Parathyroid adenoma (tissue), 2 donors: ENCODE measurements at regions not wholly inside any gene's neighbourhood (a gene's known extent, or its start where the extent isn't known, plus 50 kb on each side); places are given as distances from the start of the nearest gene placed in this dataset.

Experiments
- H2AFZ ChIP-seq: fragments of 300-600 bp; sonication (generic); one replicate; pipeline ENCODE4 v1.7.0; 2017; ENCODE audit warnings: antibody characterized with exemption, mild to moderate bottlenecking
- H3K27ac ChIP-seq: fragments of 300-600 bp; sonication (generic); one replicate; pipeline ENCODE4 v1.7.0; 2017
- H3K27me3 ChIP-seq: fragments of 300-600 bp; sonication (generic); one replicate; pipeline ENCODE4 v1.7.0; 2017; ENCODE audit warnings: low read length; ENCODE audit not compliant: control insufficient read depth, insufficient read depth
- H3K36me3 ChIP-seq: fragments of 300-600 bp; sonication (generic); one replicate; pipeline ENCODE4 v1.7.0; 2017; ENCODE audit warnings: low read length; ENCODE audit not compliant: control insufficient read depth, insufficient read depth
- H3K4me1 ChIP-seq: fragments of 300-600 bp; sonication (generic); one replicate; pipeline ENCODE4 v1.7.0; 2017; ENCODE audit warnings: control low read depth
- H3K4me2 ChIP-seq: fragments of 300-600 bp; sonication (generic); one replicate; pipeline ENCODE4 v1.7.0; 2017; ENCODE audit warnings: low read length
- H3K4me3 ChIP-seq: fragments of 300-600 bp; sonication (generic); one replicate; pipeline ENCODE4 v1.7.0; 2017; ENCODE audit warnings: low read depth, low read length
- H3K79me2 ChIP-seq: fragments of 300-600 bp; sonication (generic); one replicate; pipeline ENCODE4 v1.7.0; 2017; ENCODE audit warnings: control low read depth
- H3K9ac ChIP-seq: fragments of 300-600 bp; sonication (generic); one replicate; pipeline ENCODE4 v1.7.0; 2017; ENCODE audit warnings: mild to moderate bottlenecking
- H3K9me3 ChIP-seq: fragments of 300-600 bp; sonication (generic); one replicate; pipeline ENCODE4 v1.7.0; 2017; ENCODE audit warnings: low read length; ENCODE audit not compliant: control insufficient read depth
- TF ChIP-seq, protein P1 (sequence below): fragments of 300-600 bp; sonication (generic); IDR thresholded peaks from one replicate; pipeline ENCODE4 v1.7.0; 2017; ENCODE audit warnings: antibody characterized with exemption, mild to moderate bottlenecking
- donor health status: primary hyperparathyroidism.

DNA sequence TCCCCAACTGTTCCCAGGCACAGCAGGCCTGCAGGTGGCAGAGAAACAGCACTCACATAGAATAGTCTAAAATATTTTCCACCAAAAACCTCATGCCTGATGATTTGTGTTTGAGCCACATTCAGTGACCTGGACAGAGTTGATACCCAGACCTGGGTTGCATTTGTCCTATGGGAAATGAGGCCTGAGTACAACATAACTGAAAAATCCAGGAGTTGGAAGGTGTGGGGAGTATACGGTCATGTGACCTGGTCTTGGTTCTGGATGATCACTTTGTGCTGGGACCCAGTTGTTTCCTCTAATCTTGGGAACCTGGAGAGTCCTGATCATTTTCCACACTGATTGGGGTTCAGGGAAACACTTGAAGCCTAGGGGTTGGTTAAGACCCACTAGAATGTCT lies 200.3 kb upstream of the MPHOSPH6 start:
- Histone ChIP-seq H3K79me2 (no peaks in the 10 kb centered on the region), H3K4me3 (no peak overlapping the region), H3K27me3 (no peaks in the 10 kb centered on the region), H3K4me1 (no peaks in the 10 kb centered on the region), H3K9me3 (no peaks in the 10 kb centered on the region), H3K4me2 (no peak overlapping the region), H3K27ac (no peak overlapping the region), H3K36me3 (no peaks in the 10 kb centered on the region), H2AFZ (no peak overlapping the region), H3K9ac (no peak overlapping the region)
- TF ChIP-seq, protein P1, sequence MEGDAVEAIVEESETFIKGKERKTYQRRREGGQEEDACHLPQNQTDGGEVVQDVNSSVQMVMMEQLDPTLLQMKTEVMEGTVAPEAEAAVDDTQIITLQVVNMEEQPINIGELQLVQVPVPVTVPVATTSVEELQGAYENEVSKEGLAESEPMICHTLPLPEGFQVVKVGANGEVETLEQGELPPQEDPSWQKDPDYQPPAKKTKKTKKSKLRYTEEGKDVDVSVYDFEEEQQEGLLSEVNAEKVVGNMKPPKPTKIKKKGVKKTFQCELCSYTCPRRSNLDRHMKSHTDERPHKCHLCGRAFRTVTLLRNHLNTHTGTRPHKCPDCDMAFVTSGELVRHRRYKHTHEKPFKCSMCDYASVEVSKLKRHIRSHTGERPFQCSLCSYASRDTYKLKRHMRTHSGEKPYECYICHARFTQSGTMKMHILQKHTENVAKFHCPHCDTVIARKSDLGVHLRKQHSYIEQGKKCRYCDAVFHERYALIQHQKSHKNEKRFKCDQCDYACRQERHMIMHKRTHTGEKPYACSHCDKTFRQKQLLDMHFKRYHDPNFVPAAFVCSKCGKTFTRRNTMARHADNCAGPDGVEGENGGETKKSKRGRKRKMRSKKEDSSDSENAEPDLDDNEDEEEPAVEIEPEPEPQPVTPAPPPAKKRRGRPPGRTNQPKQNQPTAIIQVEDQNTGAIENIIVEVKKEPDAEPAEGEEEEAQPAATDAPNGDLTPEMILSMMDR: no peak

DNA sequence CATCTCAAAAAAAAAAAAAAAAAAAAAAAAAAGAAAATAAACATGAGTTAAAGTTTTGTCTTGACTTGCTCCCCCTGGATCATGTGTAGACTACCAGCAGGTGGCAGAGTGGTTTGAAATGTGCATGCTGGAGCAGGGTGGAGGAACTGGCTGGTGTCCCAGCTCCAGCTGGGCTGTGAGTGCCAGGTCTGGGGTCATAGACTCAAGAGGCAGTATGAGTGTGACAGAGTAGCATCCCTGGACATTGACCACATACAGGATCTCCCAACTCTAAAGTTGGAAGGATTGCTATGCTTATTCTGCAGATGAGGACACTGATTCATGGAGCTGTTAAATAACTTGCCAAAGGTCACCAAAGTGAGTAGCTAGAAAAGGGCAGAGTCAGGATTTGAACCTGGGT lies 198.0 kb upstream of the MPHOSPH6 start:
- no peaks in the 10 kb centered on the region for H3K27me3 ChIP-seq
- TF ChIP-seq, protein P1: no peak
- no peak overlapping the region for H3K27ac ChIP-seq
- H3K79me2 ChIP-seq: no peaks in the 10 kb centered on the region
- no peak overlapping the region for H2AFZ ChIP-seq
- H3K4me3 ChIP-seq: no peak overlapping the region
- H3K4me2 ChIP-seq: no peak overlapping the region
- H3K9ac ChIP-seq: no peak overlapping the region
- no peaks in the 10 kb centered on the region for H3K9me3 ChIP-seq
- H3K36me3 ChIP-seq: no peaks in the 10 kb centered on the region
- H3K4me1 ChIP-seq: no peaks in the 10 kb centered on the region

DNA sequence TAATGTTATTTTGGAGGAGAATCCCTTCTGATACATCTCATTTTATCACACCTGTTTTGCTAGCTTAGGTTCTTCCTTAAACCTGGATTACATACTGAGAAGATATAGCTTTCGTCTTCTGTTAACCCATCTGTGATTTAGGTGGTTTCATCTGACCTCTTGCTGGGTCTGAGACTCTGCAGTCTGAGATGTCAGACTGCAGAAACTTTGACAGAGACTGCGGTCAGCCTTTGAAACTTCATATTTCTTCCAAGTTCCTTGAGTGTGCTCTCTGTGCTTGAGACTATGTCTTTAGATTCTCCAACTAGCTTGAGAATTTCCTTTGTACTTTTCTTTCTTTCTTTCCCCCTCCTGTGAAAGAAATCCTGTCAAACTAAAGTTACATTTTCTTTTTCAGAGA lies 196.4 kb upstream of the MPHOSPH6 start:
- no peak overlapping the region for H3K4me2 ChIP-seq
- no peak overlapping the region for H3K27ac ChIP-seq
- no peaks in the 10 kb centered on the region for H3K9me3 ChIP-seq
- TF ChIP-seq, protein P1: no peak
- H3K27me3 ChIP-seq: no peaks in the 10 kb centered on the region
- no peak overlapping the region for H3K4me3 ChIP-seq
- no peak overlapping the region for H3K9ac ChIP-seq
- no peaks in the 10 kb centered on the region for H3K4me1 ChIP-seq
- H2AFZ ChIP-seq: no peak overlapping the region
- H3K79me2 ChIP-seq: no peaks in the 10 kb centered on the region
- H3K36me3 ChIP-seq: no peaks in the 10 kb centered on the region

GRCh38 chr16:82364690-82365089 lies 194.7 kb upstream of the MPHOSPH6 start:
- Histone ChIP-seq H3K79me2 (no peaks in the 10 kb centered on the region), H3K27ac (no peak overlapping the region), H2AFZ (no peak overlapping the region), H3K27me3 (no peaks in the 10 kb centered on the region), H3K4me3 (no peak overlapping the region), H3K4me2 (no peak overlapping the region), H3K4me1 (no peaks in the 10 kb centered on the region), H3K9ac (no peak overlapping the region), H3K9me3 (no peaks in the 10 kb centered on the region), H3K36me3 (no peaks in the 10 kb centered on the region)
- TF ChIP-seq, protein P1: no peak

DNA sequence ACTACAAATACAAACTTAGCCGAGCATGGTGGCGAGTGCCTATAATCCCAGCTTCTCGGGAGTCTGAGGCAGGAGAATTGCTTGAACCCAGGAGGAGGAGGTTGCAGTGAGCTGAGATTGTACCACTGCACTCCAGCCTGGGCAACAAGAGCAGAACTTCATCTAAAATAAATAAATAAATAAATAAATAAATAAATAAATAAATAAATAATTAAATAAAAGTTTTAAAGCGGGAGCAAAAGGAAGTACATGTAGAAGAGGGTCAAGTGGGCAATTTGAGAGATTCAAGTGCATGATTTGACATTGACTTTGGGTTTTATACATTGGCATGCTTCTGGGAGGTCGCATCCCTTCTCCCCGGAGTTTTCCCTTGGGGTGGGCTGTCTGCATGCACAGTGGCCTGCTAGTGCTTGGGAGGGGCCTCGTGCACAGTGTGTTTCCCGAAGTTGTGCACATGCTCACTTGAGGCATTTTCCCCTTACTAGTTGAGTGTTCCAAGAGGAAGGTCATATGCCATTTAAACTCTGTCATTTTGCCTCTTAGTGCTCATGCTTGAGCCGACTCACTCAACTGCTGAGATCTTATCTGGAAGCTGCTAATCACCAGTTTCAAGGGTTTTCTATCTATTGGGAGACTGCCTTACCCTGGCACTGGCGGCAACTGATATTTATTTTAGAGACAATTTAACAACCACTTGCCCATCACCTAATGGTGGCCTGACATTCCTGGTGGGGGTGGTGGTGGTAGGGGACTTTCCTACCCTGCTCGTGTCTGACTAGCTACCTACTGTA lies 193.2 kb upstream of the MPHOSPH6 start:
- H3K36me3 ChIP-seq: no peaks in the 10 kb centered on the region
- H3K27ac ChIP-seq: no peak overlapping the region
- no peaks in the 10 kb centered on the region for H3K27me3 ChIP-seq
- no peaks in the 10 kb centered on the region for H3K9me3 ChIP-seq
- H3K79me2 ChIP-seq: no peaks in the 10 kb centered on the region
- H3K4me1 ChIP-seq: no peaks in the 10 kb centered on the region
- H2AFZ ChIP-seq: no peak overlapping the region
- TF ChIP-seq, protein P1: no peak
- H3K4me3 ChIP-seq: no peak overlapping the region
- no peak overlapping the region for H3K4me2 ChIP-seq
- H3K9ac ChIP-seq: no peak overlapping the region
